GM21381 (cell line): ENCODE measurements at regions not wholly inside any gene's neighbourhood (a gene's known extent, or its start where the extent isn't known, plus 50 kb on each side); places are given as distances from the start of the nearest gene placed in this dataset.
"Not testable (repeated sequence)": the region's sequence is repeated elsewhere in the genome, so short reads cannot be mapped to it uniquely, and the experiment has no call there.

ENCODE experiments used
- ATAC-seq: cut with Tn5 transposase; IDR thresholded peaks from one replicate; pipeline ENCODE4 v1.9.1; 2021; ENCODE audit warnings: mild to moderate bottlenecking, moderate library complexity; ENCODE audit not compliant: unreplicated experiment

DNA sequence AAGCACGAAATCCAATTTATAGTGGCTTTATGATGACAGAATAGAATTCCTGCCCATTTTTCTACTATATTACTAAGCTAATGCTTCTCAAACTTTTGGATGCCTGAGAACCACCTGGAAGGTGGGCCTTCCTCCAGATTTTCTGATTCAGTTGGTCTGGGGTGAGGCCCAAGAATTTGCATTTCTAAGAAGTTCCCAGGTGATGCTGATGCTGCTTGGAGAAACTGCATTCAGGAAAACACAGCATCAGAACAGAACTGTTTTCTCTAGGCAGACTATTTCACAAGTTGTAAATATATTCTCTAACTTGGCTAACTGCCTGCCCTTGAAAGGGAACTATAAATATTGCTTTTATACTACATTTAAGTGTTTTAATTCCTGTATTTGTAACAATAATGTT is 644.9 kb upstream of the DPPA4 start:
- no peak for ATAC-seq

DNA sequence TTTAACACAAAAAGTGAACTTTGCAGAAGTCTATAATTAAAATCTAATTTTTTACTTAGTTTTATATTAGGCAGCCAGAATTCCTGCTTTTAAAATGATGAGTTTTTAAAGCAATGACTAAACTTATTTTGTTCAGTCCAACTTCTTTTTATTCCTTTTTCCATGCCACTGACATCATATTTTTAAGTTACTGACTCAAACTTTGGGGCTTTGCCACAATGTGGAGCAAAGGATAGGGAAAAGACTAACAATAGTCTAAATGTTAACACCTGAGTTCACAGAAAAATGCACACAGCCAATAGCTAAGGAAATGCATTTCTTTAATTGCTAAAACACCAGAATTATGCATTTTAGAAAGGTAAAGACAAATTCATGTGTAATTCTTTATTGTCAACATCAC is 647.6 kb upstream of the DPPA4 start:
- no peak for ATAC-seq

DNA sequence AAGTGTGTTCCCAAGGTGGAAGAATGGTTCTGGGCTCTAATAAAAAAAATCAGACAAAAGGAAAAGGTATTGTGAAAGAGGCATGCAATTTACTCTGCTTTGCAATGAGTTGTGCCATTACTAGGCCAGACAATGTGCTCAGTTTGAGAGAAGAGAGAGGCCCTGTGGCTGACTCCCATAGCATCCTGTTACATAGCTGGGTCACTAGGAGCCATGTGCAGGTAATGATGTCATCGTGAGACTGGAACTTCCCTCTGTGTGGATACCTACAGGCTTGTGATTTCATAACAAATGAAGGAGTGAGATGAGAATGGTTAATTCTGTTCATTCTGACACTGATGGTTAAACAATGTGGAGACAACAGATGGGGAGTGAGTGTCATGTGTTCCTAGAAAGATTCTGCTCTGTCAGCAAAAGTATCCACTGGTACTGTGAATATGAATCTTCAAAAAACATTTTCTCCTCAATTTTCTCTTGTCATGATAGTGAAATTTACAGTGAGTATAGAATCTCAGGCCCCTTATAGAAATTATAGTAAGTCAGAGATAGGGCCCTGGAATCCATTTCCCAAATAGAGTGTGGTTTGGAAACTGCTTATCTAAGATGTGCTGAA is 648.7 kb upstream of the DPPA4 start:
- no peak for ATAC-seq

DNA sequence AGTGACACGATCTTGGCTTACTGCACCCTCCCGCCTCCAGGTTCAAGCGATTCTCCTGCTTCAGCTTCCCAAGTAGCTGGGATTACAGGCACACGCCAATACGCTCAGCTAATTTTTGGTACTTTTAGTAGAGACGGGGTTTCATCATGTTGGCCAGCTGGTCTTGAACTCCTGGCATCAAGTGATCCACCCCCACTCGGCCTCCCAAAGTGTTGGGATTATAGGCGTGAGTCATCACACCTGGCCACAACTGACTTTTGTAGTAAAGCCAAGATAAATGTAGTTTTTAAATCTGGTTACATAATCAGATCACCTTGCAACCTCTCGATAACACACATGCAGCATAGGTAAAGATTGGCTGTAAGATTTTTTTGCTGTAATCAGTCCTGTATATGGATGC is 657.5 kb upstream of the DPPA4 start:
- no peak for ATAC-seq

DNA sequence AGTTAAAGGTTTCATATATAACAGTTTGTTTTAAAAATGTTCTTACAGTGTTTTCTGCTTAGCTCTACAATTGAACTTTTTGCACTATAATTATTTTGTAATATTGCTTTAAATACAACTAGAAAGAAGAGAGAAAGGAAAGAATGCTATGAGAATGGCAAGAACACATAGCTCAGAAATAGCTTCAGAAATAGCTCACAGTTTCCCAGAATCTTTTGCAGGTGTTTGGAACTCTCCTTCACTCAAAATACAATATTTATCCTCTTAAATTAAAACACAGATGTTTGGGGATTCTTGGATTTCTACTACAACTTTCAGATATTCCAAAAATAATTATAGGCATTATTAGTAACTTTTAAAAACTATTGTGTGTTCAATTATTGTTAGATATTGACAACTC is 658.0 kb upstream of the DPPA4 start:
- ATAC-seq: no peak

DNA sequence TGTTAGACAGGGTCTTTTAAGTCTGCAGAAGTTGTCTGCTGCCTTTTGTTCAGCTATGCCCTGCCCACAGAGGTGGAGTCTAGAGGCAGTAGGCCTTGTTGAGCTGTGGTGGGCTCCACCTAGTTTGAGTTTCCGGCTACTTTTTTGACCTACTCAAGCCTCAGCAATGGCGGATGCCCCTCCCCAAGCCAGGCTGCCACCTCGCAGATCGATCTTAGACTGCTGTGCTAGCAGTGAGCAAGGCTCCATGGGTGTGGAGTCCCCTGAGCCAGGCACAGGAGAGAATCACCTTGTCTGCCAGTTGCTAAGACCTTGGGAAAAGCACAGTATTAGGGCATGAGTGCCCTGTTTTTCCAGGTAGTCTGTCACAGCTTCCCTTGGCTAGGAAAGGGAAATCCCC is 664.6 kb upstream of the DPPA4 start:
- not testable (repeated sequence) for ATAC-seq

DNA sequence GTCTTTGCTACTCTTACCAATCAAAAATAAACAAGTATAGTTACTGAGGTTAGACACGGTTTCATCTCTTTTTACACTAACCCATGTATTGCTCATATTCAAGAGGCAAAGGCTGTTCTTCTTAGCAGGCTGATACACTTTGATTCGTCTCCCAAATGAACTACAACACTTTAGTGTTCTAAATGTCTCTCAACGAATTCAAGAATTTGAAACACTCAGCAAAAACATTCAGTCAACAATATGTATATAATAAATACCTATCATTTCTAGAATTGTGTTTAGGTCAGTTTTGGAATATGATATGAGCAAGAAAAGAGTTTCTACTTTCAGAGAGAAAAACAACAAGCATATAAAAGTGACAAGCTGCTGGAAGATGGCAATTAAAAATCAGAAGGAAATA is 669.6 kb upstream of the DPPA4 start:
- no peak for ATAC-seq

DNA sequence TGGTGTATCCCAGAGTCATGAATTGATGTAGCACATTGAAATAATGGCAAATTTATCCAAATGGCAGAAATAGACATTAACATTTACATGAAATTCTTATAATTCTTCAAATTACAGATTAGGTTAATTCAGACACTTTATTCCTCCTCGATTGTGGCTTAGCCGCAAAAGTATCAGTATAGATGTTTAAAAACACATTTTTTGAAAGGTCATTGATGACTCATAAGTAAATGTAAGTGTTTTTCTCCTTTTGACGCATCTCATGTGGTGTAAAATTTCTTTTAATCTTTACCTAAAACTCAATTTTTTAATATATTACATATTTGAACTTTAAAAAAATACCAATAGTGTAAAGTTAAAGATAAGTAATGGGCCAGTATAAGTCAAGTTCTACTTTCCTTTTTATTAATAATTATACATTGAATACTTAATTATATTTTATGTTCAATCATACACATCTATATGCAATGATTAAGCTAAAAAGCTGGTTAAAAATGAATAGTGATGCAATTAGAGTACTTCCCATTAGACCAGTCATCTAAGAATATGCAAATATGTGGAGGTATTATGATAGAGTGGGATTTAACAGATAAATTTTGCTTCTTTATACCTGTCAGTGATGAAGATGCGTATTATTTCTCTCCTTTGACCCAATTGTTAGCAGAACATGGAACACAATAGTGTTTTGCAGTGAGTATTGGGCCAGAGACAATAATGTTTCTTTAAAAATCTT is 678.1 kb upstream of the DPPA4 start:
- no peak for ATAC-seq

DNA sequence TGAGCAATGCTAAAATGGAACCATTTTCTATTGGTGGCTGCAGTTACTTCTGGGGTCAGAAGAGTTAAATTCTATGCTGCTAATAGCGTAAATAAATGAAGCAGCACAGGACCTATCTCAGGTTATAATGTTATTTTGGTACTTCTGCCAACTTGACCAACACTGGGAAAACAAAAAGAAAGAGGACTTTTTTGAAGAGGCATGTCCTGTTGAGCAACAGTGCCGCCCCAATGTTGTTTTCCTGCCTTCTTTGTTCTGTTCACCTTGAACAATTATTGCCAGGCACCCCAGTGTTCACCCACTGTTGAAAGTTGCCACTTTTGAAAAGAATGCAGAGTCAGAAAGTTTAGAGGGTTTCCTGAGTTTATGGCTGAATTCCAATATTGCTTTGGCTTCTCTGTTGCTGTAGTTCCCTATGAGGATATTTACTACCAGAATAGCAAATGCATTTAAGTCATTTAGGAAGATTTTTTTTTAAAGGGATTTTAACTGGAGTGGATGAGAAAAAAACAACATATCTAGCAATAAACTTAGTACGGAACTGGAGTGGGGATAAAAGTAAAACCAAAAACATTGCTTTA is 679.0 kb upstream of the DPPA4 start:
- ATAC-seq: no peak

DNA sequence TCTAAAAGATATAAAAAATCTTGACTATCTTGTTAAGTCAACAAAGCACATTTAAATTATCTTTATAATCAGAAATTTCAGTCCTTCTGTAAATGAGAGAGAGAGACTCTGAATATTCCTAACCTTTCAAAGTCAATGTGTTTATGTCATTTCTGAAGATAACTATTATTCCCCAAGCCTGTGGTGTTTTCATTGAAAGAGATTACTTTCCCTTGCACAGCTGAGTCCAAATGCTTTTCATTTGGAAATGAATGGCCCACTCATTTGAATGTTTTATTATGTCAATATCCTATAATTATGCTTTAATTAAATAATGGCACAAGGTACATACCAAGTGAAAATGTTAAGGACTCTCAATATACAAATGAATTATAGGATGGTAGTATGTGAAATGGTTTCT is 680.0 kb upstream of the DPPA4 start:
- ATAC-seq: no peak

DNA sequence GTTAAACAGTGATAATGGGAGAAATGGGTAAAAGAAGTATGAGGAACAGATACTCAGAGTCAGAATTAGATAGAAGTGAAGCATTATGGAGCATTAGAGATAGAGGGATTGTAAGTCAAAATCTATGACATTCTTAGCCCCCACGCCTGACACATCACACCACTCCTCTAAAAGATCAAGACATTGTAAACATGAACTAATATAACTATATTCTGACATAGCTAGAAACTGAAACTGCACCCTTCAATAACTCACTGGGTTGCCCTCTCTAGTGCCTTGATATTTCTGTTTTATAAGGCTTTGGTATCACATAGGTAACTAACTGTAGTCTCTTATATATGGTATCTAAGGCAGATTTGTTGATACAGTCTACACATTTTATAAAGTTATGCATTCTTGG is 684.3 kb upstream of the DPPA4 start:
- no peak for ATAC-seq

DNA sequence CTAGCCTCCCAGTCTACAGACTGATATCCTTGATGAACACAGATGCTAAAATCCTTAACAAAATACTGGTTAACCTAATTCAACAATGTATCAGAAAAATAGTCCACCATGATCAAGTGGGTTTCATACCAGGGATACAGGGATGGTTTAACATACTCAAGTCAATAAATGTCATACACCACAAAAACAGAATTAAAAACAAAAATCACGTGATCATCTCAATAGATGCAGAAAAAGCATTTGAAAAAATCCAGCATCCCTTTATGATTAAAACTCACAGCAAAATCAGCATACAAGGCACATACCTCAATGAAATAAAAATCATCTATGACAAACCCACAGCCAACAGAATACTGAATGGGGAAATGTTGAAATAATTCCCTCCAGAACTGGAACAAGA is 685.7 kb upstream of the DPPA4 start:
- ATAC-seq: not testable (repeated sequence)

DNA sequence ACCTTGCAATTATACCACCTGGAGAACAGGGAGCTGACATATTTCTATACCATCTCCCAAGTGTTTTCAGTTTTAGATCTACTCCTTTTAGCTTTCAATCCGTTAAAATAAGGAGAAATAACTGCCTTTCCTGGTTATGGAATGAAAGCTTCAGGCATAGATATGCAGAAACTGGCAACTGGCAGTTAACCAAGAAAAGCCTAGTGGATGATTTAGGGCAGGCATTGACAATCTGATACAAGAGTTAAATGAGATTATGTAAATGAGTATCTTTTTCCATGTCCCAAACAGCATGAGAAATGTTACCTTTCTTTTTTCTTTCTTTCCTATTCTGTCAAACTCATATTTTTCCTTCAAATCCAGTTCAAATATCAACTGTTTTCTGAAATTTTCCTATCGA is 689.1 kb upstream of the DPPA4 start:
- no peak for ATAC-seq

DNA sequence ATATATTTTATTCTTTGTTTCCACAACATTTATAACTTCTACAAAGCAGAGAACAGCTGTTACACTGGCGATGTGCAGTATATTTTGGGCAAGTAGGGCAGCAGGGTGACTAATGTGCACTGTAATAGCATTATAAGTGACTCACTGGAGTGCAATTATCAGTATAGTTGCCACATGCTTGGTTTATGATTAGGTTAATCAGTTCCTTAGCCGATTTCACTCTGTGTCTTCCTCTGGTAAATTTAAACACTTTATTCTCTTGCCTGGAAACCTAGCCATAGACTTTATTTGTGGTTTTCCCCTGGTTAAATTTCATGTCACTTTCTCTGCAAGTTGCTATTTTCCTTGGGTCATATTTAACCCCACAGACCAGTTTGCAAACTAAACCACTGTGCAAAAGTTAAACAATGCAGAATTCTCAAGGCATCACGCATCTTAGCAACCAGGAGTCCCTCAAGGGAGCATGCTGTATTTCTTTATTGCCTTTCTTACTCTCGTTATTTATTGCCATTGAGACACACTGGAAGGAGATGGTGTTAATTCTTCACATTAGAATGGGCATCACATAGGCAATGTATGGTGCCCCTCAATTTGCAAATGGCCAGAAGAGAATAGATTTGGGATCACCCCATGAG is 690.2 kb upstream of the DPPA4 start:
- ATAC-seq: no peak

DNA sequence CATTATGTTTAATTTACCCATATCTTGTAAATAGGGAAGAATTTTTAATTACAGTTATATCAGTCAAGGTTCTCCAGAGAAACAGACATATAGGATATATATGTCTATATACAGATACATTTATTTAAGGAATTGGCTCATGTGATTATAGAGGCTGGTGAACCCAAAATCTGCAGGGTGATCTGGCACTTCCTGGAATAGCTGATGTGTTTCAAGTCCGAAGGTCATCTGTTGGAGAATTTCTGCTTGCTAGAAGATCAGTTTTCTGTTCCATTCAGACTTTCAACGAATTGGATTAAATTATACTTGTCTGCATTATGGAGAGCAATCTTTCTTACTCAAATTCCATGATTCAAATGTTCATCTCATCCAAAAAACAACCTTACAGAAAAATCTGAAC is 694.6 kb upstream of the DPPA4 start:
- ATAC-seq: no peak

DNA sequence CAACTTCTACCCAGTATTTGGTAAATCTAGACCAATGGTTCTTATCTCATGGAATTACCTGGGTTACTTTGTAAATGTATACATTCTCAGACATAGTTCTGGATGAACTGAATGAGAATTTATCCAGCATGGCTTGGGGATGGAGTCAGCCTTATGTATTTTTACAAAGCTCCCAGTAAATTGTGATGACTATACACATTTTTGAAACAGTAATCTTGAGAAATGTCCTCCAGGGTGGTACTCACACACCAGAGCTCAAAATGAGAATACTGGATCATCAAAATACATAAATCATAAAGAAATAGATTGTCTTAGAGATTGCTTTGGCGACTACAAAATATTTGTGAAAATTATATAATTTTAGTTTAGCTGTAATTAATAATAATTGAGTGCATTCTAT is 722.1 kb upstream of the DPPA4 start:
- ATAC-seq: no peak

DNA sequence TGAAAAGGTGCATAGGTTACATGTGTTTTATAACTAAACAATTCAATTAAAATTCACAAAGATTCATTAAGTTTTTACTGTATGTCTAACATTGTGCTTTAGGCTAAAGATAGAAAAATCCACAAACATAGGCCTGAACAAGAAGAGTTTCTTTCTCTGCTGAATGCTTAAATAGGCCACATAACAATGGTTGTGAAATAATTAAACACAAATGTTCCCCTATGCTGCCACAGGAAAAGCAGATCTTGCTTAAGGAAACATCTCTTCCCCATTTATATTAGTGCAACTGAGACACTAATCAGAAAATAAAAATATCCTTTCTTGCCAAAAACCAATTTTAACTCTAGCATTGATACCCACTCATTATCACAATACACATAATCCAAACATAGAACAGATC is 725.4 kb upstream of the DPPA4 start:
- no peak for ATAC-seq

DNA sequence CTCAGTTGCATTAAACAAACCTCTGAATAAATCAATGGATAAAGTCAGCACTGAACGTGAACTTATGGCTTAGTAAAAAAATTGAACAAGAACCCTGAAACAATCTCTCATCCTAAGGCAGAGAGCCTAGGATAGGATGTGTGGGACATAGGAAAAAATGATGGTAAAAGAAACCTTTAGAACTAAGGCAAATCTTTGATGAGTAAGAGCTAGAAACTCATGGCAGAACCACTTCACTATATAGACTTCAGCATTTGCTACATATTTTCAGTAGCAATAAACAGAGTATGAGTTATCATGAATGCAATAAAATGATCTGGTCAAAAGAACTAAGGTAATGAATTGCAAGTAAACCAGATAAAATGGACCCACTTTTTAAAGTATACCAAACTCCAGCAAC is 725.8 kb upstream of the DPPA4 start:
- no peak for ATAC-seq

DNA sequence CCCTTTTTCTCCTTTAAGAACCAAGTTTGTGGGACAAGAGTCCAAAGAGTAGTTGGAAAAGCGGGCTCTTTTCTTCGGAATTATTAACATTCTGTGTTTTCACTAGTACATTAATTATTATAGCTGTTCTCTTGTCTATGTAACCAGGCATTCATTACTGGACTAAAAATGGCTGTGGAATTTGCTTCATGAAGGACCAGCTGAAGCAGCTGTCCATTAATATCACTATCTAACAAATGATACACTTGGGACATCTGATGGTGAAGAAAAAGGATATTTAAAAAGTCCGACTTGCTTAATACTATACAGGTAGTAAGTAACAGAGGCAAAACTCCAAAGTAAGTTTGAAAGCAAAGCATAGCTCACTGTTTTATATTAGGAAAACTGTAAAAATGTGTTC is 728.9 kb upstream of the DPPA4 start:
- ATAC-seq: no peak

DNA sequence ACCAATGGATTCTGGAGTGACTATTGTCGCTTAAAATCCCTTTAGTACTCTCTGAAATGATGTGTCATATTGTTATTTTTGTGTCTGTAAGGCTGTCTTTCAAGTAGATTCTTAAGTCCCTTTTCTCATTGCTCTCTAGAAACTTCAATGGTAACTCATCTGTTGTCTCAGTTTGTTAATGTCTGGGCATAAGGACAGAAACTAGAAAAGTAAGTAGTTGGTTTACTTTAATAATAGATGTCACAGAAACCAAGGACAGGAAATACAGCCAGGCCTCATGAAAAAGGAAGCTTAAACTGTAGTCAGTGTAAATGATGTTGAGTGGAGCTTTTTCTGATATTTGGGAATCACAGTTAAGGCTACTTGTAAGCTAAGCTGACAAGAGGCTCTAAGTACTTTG is 730.2 kb upstream of the DPPA4 start:
- no peak for ATAC-seq

DNA sequence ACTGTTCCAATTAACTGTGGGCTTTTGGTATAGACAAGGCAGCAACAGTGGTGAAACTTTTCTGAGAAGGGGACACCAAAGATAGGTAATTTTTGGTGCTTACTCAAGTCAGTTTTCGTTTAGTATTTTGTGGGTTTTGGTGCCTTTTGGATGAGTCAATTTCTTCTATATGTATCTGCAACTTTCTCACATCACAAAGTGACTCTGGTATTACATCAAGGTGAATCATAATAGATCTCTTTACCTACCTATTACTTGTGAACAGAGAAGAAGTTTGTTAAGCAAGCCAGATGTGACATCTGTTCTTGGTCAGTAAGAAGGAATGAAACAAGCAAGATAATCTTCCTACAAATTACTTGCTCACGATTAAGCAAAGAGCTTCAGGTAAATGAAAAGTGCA is 732.4 kb upstream of the DPPA4 start:
- no peak for ATAC-seq
